ENCODE measurements at regions not wholly inside any gene's neighbourhood (a gene's known extent, or its start where the extent isn't known, plus 50 kb on each side); places are given as distances from the start of the nearest gene placed in this dataset.

- Mint-ChIP-seq H3K36me3 (ENCODE audit: low read depth) (no peaks in the 10 kb centered on the region), H3K27ac (ENCODE audit: unreplicated experiment) (no peak overlapping the region), H3K4me3 (ENCODE audit: unreplicated experiment) (no peak overlapping the region), H3K27me3 (ENCODE audit: low read depth) (no peaks in the 10 kb centered on the region), H3K9me3 (ENCODE audit: low read depth) (no peaks in the 10 kb centered on the region), H3K4me1 (ENCODE audit: low read depth) (peaks cover 6% of the 10 kb centered on the region)
- no peak for TF ChIP-seq CTCF (IDR thresholded peaks at IDR 0.05)
- DNase-seq (ENCODE audit: low spot score), result no peak
These were observed 182.1 kb upstream of the TP63 start for GRCh38 chr3:189449084-189449483.

- Mint-ChIP-seq H3K27ac (ENCODE audit: unreplicated experiment) (no peak overlapping the region), H3K27me3 (ENCODE audit: low read depth) (no peaks in the 10 kb centered on the region), H3K4me3 (ENCODE audit: unreplicated experiment) (no peak overlapping the region), H3K4me1 (ENCODE audit: low read depth) (peaks cover 36% of the 10 kb centered on the region), H3K9me3 (ENCODE audit: low read depth) (no peaks in the 10 kb centered on the region), H3K36me3 (ENCODE audit: low read depth) (no peaks in the 10 kb centered on the region)
- TF ChIP-seq CTCF (IDR thresholded peaks at IDR 0.05), result no peak
- DNase-seq (ENCODE audit: low spot score), result no peak
These were observed 176.2 kb upstream of the TP63 start for GRCh38 chr3:189455009-189455408.

- DNase-seq (ENCODE audit: low spot score), result no peak
- H3K27ac Mint-ChIP-seq (ENCODE audit: unreplicated experiment), result peak overlapping the region; percentile 55
- H3K4me1 Mint-ChIP-seq (ENCODE audit: low read depth), result peaks cover 36% of the 10 kb centered on the region
These were observed 175.4 kb upstream of the TP63 start for GRCh38 chr3:189455641-189456417.

GRCh38 chr3:189457201-189457607, 174.0 kb upstream of the TP63 start:
- Mint-ChIP-seq H3K36me3 (ENCODE audit: low read depth) (peaks cover 2% of the 10 kb centered on the region), H3K9me3 (ENCODE audit: low read depth) (no peaks in the 10 kb centered on the region), H3K27ac (ENCODE audit: unreplicated experiment) (no peak overlapping the region), H3K4me3 (ENCODE audit: unreplicated experiment) (no peak overlapping the region), H3K27me3 (ENCODE audit: low read depth) (peaks cover 2% of the 10 kb centered on the region), H3K4me1 (ENCODE audit: low read depth) (peaks cover 36% of the 10 kb centered on the region)
- DNase-seq (ENCODE audit: low spot score), result no peak
- no peak for TF ChIP-seq CTCF (IDR thresholded peaks at IDR 0.05)

More at GRCh38 chr3:189455641-189456417, 175.4 kb upstream of the TP63 start:
- H3K27me3 Mint-ChIP-seq (ENCODE audit: low read depth), result peaks cover 2% of the 10 kb centered on the region
- no peak for TF ChIP-seq CTCF (IDR thresholded peaks at IDR 0.05)
- no peak overlapping the region for H3K4me3 Mint-ChIP-seq (ENCODE audit: unreplicated experiment)
- H3K9me3 Mint-ChIP-seq (ENCODE audit: low read depth), result no peaks in the 10 kb centered on the region
- peaks cover 2% of the 10 kb centered on the region for H3K36me3 Mint-ChIP-seq (ENCODE audit: low read depth)

- H3K4me1 Mint-ChIP-seq (ENCODE audit: low read depth), result peaks cover 36% of the 10 kb centered on the region
- H3K27ac Mint-ChIP-seq (ENCODE audit: unreplicated experiment), result no peak overlapping the region
- TF ChIP-seq CTCF (IDR thresholded peaks at IDR 0.05), result no peak
These were observed 173.4 kb upstream of the TP63 start for GRCh38 chr3:189457631-189458412.

More at GRCh38 chr3:189457631-189458412, 173.4 kb upstream of the TP63 start:
- Mint-ChIP-seq H3K27me3 (ENCODE audit: low read depth) (peaks cover 4% of the 10 kb centered on the region), H3K4me3 (ENCODE audit: unreplicated experiment) (no peak overlapping the region), H3K9me3 (ENCODE audit: low read depth) (no peaks in the 10 kb centered on the region), H3K36me3 (ENCODE audit: low read depth) (peaks cover 2% of the 10 kb centered on the region)
- DNase-seq (ENCODE audit: low spot score), result no peak

Data from chondrocyte (in vitro differentiated cells).